H9 (cell line): ENCODE measurements at regions not wholly inside any gene's neighbourhood (a gene's known extent, or its start where the extent isn't known, plus 50 kb on each side); places are given as distances from the start of the nearest gene placed in this dataset.

Source experiments
- DNase-seq: peaks from one replicate; pipeline ENCODE4 v3.0.0-alpha.2; 2017
- H2AFZ ChIP-seq: one replicate; pipeline ENCODE4 v1.6.1; 2013; ENCODE audit warnings: mild to moderate bottlenecking, low read length, control low read depth, moderate library complexity
- H2AK5ac ChIP-seq: 2 replicates; pipeline ENCODE4 v1.6.1; 2013; ENCODE audit warnings: low read length, control low read depth, mixed read lengths; ENCODE audit not compliant: insufficient read length
- H2BK120ac ChIP-seq: one replicate; pipeline ENCODE4 v1.6.1; 2013; ENCODE audit warnings: low read depth, mild to moderate bottlenecking, low read length, control low read depth, inconsistent platforms; ENCODE audit not compliant: poor library complexity, severe bottlenecking
- H2BK12ac ChIP-seq: 2 replicates; pipeline ENCODE4 v1.6.1; 2013; ENCODE audit warnings: low read length, control low read depth, mixed read lengths, low read depth; ENCODE audit not compliant: insufficient read length
- H2BK15ac ChIP-seq: 2 replicates; pipeline ENCODE4 v1.6.1; 2013; ENCODE audit warnings: low read depth, low read length, control low read depth
- H2BK20ac ChIP-seq: one replicate; pipeline ENCODE4 v1.6.1; 2013; ENCODE audit warnings: low read depth, mild to moderate bottlenecking, low read length, control low read depth, inconsistent platforms; ENCODE audit not compliant: poor library complexity, severe bottlenecking
- H2BK5ac ChIP-seq: 2 replicates; pipeline ENCODE4 v1.6.1; 2013; ENCODE audit warnings: low read length, control low read depth, mixed read lengths; ENCODE audit not compliant: insufficient read length
- H3K14ac ChIP-seq: 2 replicates; pipeline ENCODE4 v1.6.1; 2013; ENCODE audit warnings: low read length, control low read depth; ENCODE audit not compliant: insufficient read depth
- H3K18ac ChIP-seq: 2 replicates; pipeline ENCODE4 v1.6.1; 2013; ENCODE audit warnings: low read depth, mild to moderate bottlenecking, mixed read lengths, low read length, control low read depth; ENCODE audit not compliant: insufficient read length
- H3K23ac ChIP-seq: 2 replicates; pipeline ENCODE4 v1.6.1; 2013; ENCODE audit warnings: low read length, control low read depth, mixed read lengths, low read depth; ENCODE audit not compliant: insufficient read length
- H3K23me2 ChIP-seq: 2 replicates; pipeline ENCODE4 v1.6.1; 2013; ENCODE audit warnings: low read depth, mild to moderate bottlenecking, mixed read lengths, low read length, control low read depth; ENCODE audit not compliant: insufficient read length, poor library complexity, severe bottlenecking
- H3K27ac ChIP-seq: 2 replicates; pipeline ENCODE4 v1.5.1; 2013; ENCODE audit warnings: low read length, control low read depth, mixed read lengths, low read depth; ENCODE audit not compliant: insufficient read length
- H3K27me3 ChIP-seq: 2 replicates; pipeline ENCODE4 v1.6.1; 2013; ENCODE audit warnings: low read length, control low read depth, inconsistent platforms; ENCODE audit not compliant: insufficient read depth
- H3K4ac ChIP-seq: 2 replicates; pipeline ENCODE4 v1.6.1; 2013; ENCODE audit warnings: low read depth, mild to moderate bottlenecking, control low read depth, inconsistent platforms, low read length, moderate library complexity
- H3K4me1 ChIP-seq: 2 replicates; pipeline ENCODE4 v1.6.1; 2013; ENCODE audit warnings: low read length, control low read depth, inconsistent platforms; ENCODE audit not compliant: insufficient read depth
- H3K4me2 ChIP-seq: 2 replicates; pipeline ENCODE4 v1.6.1; 2013; ENCODE audit warnings: low read length, control low read depth, mixed read lengths; ENCODE audit not compliant: insufficient read length, insufficient read depth
- H3K56ac ChIP-seq: 2 replicates; pipeline ENCODE4 v1.6.1; 2013; ENCODE audit warnings: low read depth, mild to moderate bottlenecking, mixed read lengths, low read length, control low read depth; ENCODE audit not compliant: insufficient read length
- H3K79me1 ChIP-seq: 2 replicates; pipeline ENCODE4 v1.6.1; 2013; ENCODE audit warnings: low read depth, mild to moderate bottlenecking, moderate library complexity, low read length, control low read depth, inconsistent platforms; ENCODE audit not compliant: insufficient read depth, poor library complexity, severe bottlenecking
- H3K79me2 ChIP-seq: 2 replicates; pipeline ENCODE4 v1.6.1; 2013; ENCODE audit warnings: low read length, control low read depth, inconsistent platforms; ENCODE audit not compliant: insufficient read depth
- H3K9ac ChIP-seq: 2 replicates; pipeline ENCODE4 v1.6.1; 2013; ENCODE audit warnings: low read length, control low read depth, mixed read lengths; ENCODE audit not compliant: insufficient read length; ENCODE audit errors: extremely low read depth
- H3K9me3 ChIP-seq: one replicate; pipeline ENCODE4 v1.6.1; 2013; ENCODE audit warnings: low read depth, low read length, inconsistent platforms; ENCODE audit not compliant: control insufficient read depth
- H3T11ph ChIP-seq: one replicate; pipeline ENCODE4 v1.6.1; 2013; ENCODE audit warnings: mild to moderate bottlenecking, low read length, control low read depth, inconsistent platforms
- H4K20me1 ChIP-seq: one replicate; pipeline ENCODE4 v1.6.1; 2013; ENCODE audit not compliant: control insufficient read depth, insufficient read length, insufficient read depth
- H4K5ac ChIP-seq: 2 replicates; pipeline ENCODE4 v1.6.1; 2013; ENCODE audit warnings: low read depth, mild to moderate bottlenecking, mixed read lengths, low read length, control low read depth; ENCODE audit not compliant: insufficient read length
- H4K8ac ChIP-seq: replicated peaks from 2 replicates; pipeline ENCODE4 v1.6.1; 2013; ENCODE audit warnings: low read length, control low read depth, mixed read lengths, low read depth; ENCODE audit not compliant: insufficient read length
- H4K91ac ChIP-seq: 2 replicates; pipeline ENCODE4 v1.6.1; 2013; ENCODE audit warnings: low read depth, mild to moderate bottlenecking, moderate library complexity, mixed read lengths, low read length, control low read depth; ENCODE audit not compliant: insufficient read length
- H3K27ac Mint-ChIP-seq, 3 experiments: 2 replicates in 2 of 3; 3 replicates in 1 of 3; pipeline ENCODE4 v1.8.0; 2020 to 2021; ENCODE audit warnings: mixed read lengths in 3 of 3, mild to moderate bottlenecking in 1 of 3, moderate library complexity in 1 of 3
- H3K27me3 Mint-ChIP-seq: 2 replicates; pipeline ENCODE4 v1.8.0; 2021; ENCODE audit warnings: low read depth, mild to moderate bottlenecking, moderate library complexity, mixed read lengths
- H3K36me3 Mint-ChIP-seq, 3 experiments: 2 replicates in 2 of 3; 3 replicates in 1 of 3; pipeline ENCODE4 v1.8.0; 2020 to 2021; ENCODE audit warnings: low read depth in 3 of 3, mixed read lengths in 3 of 3; ENCODE audit not compliant: insufficient read depth in 1 of 3
- H3K4me1 Mint-ChIP-seq, 2 experiments: 2 replicates each; pipeline ENCODE4 v1.8.0; 2020; ENCODE audit warnings: mixed read lengths in 2 of 2
- H3K4me3 Mint-ChIP-seq, 2 experiments: 2 replicates in 1 of 2; 3 replicates in 1 of 2; pipeline ENCODE4 v1.8.0; 2020 to 2021; ENCODE audit warnings: mild to moderate bottlenecking in 2 of 2, mixed read lengths in 2 of 2, moderate library complexity in 1 of 2
- H3K9me3 Mint-ChIP-seq, 2 experiments: 2 replicates in 1 of 2; 3 replicates in 1 of 2; pipeline ENCODE4 v1.8.0; 2020; ENCODE audit warnings: mild to moderate bottlenecking in 2 of 2, mixed read lengths in 2 of 2, moderate library complexity in 1 of 2
- WGBS: extraction: QIAGEN DNeasy Blood & Tissue Kit; methylation state at CpG from one replicate; pipeline ENCODE4 v1.1.7; 2013; ENCODE audit warnings: missing lambda C conversion rate, low lambda C conversion rate, mixed read lengths; ENCODE audit not compliant: insufficient read length; ENCODE audit errors: extremely low coverage; 5-methylcytosine and 5-hydroxymethylcytosine counted together
- TF ChIP-seq, protein P1 (sequence below): fragments of 200-600 bp; sonication (generic); conservative IDR thresholded peaks from 3 replicates; pipeline ENCODE4 v1.8.0; 2021; ENCODE audit warnings: antibody characterized with exemption, mild to moderate bottlenecking

DNA sequence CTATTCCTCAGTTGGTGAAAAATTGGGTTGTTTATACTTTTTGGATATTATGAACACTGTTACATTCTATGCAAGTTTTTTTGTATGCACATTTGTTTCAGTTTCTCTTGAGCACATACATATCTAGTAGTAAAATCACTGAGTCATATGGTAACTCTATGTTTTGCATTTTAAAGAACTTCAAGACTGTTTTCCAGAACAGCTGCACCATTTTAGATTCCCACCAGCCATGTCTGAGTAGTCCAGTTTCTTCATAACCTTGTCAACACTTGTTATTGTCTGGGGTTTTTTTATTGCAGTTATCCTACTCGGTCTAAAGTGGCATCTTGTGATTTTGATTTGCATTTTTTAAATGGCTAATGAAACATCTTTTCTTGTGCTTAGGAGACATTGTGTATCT, 100.3 kb upstream of the OTOS start:
- no peak overlapping the region for H2BK5ac ChIP-seq
- WGBS: no CpG with 5 or more reads among the region's 1 CpG

More for the DNA sequence above, 100.3 kb upstream of the OTOS start:
- Mint-ChIP-seq H3K4me3 (no peak overlapping the region), H3K36me3 (no peaks in the 10 kb centered on the region; a peak in 1 of 7 replicates), H3K9me3 (no peaks in the 10 kb centered on the region; a peak in 2 of 5 replicates), H3K27me3 (peaks cover 28% of the 10 kb centered on the region), H3K27ac (no peak overlapping the region), H3K4me1 (peaks cover 3% of the 10 kb centered on the region in 2 experiments; a peak in 3 of 4 replicates)
- H3K4me1 ChIP-seq: no peaks in the 10 kb centered on the region; the same call in 1 of the 2 replicates
- H3K56ac ChIP-seq: no peak overlapping the region
- TF ChIP-seq, protein P1, sequence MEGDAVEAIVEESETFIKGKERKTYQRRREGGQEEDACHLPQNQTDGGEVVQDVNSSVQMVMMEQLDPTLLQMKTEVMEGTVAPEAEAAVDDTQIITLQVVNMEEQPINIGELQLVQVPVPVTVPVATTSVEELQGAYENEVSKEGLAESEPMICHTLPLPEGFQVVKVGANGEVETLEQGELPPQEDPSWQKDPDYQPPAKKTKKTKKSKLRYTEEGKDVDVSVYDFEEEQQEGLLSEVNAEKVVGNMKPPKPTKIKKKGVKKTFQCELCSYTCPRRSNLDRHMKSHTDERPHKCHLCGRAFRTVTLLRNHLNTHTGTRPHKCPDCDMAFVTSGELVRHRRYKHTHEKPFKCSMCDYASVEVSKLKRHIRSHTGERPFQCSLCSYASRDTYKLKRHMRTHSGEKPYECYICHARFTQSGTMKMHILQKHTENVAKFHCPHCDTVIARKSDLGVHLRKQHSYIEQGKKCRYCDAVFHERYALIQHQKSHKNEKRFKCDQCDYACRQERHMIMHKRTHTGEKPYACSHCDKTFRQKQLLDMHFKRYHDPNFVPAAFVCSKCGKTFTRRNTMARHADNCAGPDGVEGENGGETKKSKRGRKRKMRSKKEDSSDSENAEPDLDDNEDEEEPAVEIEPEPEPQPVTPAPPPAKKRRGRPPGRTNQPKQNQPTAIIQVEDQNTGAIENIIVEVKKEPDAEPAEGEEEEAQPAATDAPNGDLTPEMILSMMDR: no peak
- no peak overlapping the region for H2BK20ac ChIP-seq
- H3K4me2 ChIP-seq: no peak overlapping the region
- H3K14ac ChIP-seq: no peak overlapping the region
- H2BK120ac ChIP-seq: no peak overlapping the region
- H3K4ac ChIP-seq: no peak overlapping the region
- H4K5ac ChIP-seq: no peak overlapping the region
- no peak overlapping the region for H2AFZ ChIP-seq
- no peak overlapping the region for H4K91ac ChIP-seq
- H4K8ac ChIP-seq: no peak overlapping the region
- H3K18ac ChIP-seq: no peak overlapping the region
- H3K23ac ChIP-seq: no peak overlapping the region
- no peak overlapping the region for H3T11ph ChIP-seq
- no peaks in the 10 kb centered on the region for H4K20me1 ChIP-seq
- DNase-seq: no peak
- no peak overlapping the region for H3K9ac ChIP-seq
- no peak overlapping the region for H2BK15ac ChIP-seq
- no peaks in the 10 kb centered on the region for H3K27me3 ChIP-seq
- H3K9me3 ChIP-seq: no peaks in the 10 kb centered on the region
- H3K79me1 ChIP-seq: no peaks in the 10 kb centered on the region
- no peak overlapping the region for H2AK5ac ChIP-seq
- H3K79me2 ChIP-seq: no peaks in the 10 kb centered on the region
- H3K23me2 ChIP-seq: no peaks in the 10 kb centered on the region
- H3K27ac ChIP-seq: no peak overlapping the region
- H2BK12ac ChIP-seq: no peak overlapping the region
